Forelimb muscle (tissue), 1 donor: ENCODE measurements at regions not wholly inside any gene's neighbourhood (a gene's known extent, or its start where the extent isn't known, plus 50 kb on each side); places are given as distances from the start of the nearest gene placed in this dataset.
A peak's percentile ranks its signal among the peaks of the same experiment; 100 is the strongest.

Experiments used
- DNase-seq: peaks from one replicate; pipeline ENCODE4 v3.0.0-alpha.2; 2013; ENCODE audit warnings: low read depth

DNA sequence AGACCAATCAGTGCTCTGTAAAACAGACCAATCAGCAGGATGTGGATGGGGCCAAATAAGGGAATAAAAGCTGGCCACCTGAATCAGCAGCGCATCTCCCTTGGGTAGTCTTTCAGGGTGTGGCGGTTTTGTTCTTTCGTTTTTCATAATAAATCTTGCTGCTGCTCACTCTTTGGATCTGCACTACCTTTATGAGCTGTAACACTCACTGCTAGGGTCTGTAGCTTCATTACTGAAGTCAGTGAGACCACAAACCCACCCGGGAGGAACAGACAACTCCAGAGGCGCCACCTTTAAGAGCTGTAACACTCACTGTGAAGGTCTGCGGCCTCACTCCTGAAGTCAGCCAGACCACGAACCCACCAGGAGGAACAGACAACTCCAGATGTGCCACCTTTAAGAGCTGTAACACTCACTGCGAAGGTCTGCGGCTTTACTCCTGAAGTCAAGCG, 175.5 kb upstream of the PDGFD start:
- no peak for DNase-seq

DNA sequence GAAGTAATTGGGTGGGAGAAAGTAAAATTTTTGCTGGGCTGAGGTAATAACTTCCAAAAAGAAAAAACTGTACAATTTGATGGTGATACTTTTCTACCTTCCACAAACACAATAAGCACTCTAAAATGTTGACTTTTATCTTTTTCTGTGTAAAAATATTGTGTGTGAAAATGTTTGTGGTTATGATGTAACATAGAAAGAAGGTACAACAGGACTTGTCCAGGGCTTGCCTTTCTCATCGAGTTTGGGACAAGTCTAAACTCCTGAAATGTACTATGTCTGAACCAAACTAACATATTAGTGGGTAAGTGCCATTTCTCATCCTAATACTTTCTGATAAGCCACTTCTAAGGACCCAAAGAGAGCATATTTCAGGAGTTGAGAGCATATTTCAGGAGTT, 174.2 kb upstream of the PDGFD start:
- DNase-seq = no peak

DNA sequence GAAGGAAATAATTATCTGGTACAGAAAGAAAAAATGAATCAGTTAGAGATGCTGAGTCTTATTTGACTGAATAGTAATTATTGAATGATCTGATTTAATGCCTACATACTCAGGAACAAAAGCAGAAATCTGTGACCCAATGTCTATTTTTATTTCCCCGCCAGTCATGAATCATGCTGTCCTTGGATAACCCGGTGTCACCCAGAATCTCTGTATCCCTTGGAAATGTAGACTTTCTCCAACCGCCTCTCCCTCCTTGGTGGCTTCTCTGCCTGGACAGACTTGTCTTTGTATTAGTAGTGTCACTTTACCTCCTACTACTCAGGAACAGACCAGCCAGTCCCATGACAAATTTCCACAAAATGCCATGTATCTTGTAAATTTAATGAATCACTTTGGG, 173.3 kb upstream of the PDGFD start:
- no peak for DNase-seq

DNA sequence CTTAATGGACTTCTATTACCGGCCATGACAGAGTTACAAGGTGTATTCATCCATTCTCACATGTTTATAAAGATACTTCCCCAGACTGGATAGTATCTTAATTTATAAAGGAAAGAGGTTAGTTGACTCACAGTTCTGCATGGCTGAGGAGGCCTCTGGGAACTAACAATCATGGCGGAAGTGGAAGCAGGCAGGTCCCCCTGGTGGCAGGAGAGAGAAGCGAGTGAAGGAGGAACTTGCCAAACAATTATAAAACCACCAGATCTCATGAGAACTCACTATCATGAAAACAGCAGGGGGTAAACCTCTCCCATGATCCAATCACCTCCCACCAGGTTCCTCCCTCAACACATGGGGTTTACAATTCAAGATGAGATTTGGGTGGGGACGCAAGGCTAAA, 170.0 kb upstream of the PDGFD start:
- no peak for DNase-seq

DNA sequence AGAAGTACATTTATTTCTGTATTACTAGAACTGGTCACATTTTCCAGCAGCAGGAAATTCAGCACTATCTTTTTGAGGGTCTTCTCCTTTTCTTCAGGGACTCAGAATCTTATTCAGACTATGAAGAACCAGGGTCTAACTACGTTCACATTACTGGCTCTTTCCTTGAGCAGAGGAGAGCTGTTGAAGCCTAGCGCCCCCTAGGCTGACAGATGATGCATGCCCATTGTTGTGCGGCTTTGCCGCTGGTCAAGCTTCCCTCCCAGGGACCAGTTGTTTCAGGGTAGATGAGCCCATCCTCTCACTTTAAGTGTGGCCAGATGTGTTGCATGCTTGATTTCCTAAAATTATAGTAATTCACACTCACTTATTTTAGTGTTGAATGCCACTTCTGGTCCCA, 168.2 kb upstream of the PDGFD start:
- no peak for DNase-seq

DNA sequence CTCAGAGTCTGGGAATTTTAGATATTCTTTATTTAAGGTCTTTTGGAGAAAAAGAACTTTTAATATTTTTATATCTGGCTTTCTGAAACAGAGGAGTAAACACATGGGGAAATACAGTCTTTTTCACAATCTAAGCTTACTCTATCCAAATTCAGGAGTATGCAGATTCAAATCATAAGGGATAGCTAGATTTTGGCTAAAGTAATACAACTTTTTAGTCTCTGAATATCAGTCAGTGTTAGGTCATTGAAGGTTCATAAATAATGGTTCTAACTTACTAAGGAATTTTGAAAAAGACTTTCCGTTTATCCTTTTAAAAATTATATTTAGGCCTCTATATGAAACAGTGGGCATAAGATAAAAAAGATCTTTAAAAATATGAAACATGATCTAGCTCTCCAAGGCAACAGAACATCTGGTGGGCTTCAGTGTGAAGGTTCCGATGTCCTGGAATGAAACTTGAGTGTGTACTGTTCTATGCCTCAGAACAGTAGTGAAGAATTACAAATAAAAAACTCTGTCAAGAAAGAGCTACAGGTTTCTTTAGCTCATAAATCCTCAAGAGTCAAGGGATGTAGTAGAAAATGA, 165.2 kb upstream of the PDGFD start:
- no peak for DNase-seq

DNA sequence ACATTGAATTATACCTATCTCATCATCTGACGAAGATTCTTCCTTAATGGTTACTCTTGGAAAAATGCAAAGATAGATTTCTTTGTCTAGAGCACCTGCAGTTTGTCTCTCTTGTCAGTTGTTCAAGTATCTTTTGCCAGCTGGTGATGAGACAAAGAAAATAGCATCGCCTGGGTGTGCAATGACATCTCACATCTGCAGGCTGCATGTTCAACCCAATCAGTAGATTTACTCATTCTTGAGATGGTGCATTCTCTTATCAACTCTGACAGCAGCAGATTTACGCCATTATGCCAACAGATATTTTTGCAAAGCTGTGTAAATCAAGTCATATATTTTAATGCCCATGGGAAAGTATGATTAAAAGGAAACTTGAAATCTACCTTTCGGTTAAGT, 164.6 kb upstream of the PDGFD start:
- no peak for DNase-seq

DNA sequence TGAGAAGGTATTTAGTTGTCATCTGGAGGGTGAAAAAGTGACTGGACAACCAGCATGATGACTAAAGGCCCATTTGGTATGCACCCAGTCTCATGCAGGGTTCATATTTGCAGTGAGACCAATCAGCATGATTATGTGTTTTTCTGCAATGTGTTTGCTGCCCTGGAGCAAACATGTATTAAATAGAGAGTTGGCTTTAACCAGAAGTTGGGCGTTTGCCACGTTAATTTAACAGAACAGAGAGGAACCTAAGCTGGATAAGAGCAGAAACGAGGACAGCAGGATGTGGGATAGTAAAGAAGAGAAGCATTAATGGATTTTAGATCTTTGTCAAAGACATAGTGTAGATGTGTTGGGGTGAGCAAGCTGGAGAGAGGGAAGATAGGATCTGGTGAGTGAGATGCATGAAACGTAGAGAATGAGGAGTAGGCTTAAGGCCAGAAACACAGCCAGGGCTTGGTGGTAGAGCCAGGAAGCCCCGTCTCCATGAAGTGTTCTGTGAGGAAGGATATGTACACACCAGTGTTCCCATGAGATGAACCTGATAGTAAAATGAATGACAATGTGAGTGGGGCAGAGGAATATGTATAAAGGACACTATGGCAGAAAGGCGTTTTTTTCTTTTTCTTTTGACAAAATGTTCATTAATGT, 164.0 kb upstream of the PDGFD start:
- no peak for DNase-seq

DNA sequence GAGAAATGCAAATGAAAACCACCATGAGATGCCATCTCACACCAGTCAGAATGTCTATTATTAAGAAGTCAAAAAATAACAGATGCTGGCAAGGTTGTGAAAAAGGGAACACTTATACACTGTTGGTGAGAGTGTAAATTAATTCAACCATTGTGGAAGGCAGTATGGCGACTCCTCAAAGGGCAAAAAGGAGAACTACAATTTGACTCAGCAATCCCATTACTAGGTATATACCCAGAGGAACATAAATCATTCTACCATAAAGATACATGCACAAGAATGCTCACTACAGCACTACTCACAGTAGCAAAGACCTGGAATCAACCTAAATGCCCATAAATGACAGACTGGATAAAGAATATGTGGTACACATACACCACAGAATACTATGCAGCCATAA, 161.1 kb upstream of the PDGFD start:
- no peak for DNase-seq

DNA sequence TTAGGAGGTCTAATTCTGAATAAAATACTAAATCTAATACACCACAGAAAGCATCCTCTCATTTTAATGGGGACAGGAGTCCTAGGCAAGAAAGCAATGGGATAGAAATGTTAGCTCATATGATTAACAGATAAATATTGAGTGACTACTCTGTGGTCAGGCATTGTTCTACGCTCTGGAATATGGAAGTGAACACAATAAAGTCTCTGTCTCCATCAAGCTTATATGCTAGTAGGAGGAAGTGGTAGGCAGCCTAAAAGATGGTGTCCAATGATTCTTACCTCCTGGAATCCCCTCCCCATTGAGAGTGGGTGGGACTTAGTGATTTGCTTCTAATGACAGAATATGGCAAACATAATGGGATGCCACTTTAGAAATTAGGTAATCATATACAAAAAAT, 160.3 kb upstream of the PDGFD start:
- no peak for DNase-seq

DNA sequence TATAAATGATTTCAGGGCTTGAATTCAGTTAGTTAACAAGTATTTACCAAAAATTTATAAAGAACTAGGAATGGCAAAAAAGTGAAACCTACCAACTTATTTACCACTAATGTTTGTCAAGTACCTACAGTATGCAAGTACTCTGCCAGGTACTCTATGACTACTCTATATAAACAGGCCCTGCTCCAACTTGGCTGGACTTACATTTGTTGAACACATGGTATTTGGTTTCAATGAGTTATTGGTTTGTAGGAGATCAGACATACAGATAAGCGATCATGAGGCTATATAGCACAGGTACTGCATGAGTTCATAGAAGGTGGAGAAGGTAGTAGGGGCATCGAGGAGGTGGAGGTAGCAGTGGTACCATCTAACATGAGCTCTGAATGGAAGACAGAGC, 159.9 kb upstream of the PDGFD start:
- DNase-seq = no peak

DNA sequence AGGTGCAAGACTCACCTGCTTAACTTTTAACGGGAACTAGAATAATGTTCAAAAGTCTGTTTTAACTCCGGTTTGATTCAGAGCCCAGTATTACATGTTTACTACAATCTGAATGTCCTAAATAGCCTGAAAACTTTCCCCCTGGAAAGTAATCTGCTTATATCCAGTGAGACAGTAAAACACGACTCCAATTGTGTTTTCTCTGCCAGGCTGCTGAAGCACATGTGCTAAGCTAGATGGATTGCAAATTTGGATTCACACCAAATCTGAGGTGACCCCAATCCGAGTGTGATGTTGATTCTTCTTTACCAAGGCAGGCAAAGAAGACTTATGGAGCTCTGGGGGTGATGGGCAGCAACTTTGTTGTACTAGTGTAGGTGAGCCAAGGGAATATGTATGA, 158.7 kb upstream of the PDGFD start:
- DNase-seq = no peak

DNA sequence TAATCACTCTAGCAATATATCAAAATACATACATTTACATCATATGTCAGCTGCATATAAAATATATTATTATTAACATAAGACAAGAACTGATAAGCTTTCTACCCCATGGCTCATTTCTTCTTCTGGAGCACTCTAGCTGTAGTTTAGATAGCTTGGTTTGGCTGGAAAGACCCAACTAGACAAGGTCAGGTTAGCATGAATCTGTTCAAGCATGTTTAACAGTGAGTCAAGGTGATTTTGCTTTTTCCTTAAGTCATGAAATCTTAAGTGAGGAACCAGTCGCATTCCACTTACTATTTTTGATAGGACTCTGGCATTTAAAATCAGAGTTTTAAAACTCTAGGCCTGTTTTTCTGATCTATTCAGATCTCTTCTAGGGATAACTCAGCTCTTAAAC, 157.0 kb upstream of the PDGFD start:
- DNase-seq = no peak

DNA sequence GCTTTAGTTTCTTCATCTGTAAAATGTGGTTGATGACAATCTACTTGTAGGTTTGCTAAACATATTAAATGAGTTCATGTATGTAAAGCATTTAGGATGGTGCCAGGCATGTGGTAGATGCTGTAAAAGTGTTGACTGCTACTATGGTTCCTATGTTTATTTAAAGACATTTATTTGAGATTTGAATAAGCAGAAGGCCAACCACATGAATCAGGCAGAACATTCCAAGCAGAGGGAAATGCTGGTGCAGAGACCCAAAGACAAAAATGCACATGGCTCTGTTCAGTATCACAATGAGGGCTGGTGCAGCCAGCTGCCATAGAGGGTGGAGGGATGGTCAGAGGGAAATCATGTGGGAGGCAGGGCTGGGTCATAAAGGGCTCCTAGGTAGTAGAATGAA, 156.2 kb upstream of the PDGFD start:
- no peak for DNase-seq

DNA sequence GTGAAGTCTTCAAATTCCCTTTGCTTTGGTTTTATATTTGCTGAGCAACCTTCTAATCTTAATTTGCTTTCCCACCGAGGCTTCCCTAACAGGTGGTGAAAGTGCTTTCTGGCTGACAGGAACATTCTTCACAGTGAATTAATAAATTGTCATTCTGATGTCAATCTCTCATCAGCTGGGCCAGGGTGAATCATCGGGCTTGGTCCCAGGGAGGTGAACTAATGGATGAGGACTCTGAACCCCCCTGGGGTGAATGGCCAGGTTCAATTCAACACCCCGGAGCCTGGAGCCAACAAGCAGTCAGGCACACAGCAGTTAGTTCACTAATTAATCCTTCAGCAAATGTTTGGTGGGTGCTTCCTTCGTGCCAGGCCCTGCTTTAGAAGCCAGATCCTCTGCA, 155.4 kb upstream of the PDGFD start:
- DNase-seq = no peak

DNA sequence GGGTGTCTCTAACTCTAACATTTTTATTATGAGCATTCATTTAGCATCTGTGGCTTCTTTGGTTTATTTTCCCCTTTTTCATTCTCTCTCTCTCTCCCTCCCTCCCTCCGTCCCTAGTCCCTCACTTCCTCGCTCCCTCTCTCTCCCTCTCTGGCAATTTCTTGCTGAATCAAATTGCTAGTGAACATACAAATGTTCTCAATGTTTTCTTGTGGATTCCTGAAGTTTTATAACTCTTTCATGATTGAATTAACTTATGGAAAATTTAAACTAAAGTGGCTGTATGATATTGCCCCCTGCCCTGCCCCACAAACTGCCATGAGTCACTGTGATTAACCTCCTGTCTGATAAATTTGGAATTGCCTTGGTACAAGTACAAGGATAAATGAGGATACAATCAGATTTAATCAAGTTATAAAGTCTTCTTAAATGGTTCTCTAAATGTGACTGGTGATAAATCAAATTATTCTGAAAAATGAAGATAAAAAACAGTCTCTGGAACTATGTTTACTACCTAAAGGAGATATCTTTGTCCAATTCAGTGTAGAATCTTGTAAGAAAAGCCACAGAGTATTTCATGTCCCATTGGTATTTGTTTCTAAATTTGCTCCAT, 143.0 kb upstream of the PDGFD start:
- DNase-seq = no peak

DNA sequence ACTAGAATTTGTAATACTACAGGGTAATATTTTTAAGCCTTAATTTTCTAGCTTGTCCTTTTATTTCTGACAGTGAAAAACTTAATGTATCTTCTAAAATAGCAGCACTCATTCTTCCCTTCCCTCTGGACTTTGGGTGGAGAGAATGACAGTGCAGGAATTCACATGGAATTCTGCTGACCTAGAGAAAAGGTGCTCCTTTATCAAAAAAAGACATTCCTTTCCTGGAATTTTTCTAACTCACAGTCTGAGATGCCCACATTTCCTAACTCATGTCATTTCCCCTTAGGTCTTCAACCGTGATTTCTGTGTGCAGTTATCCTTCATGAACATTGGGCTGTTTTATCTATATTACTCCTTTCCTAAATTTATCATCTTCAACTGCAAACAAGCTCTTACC, 137.8 kb upstream of the PDGFD start:
- DNase-seq = no peak

DNA sequence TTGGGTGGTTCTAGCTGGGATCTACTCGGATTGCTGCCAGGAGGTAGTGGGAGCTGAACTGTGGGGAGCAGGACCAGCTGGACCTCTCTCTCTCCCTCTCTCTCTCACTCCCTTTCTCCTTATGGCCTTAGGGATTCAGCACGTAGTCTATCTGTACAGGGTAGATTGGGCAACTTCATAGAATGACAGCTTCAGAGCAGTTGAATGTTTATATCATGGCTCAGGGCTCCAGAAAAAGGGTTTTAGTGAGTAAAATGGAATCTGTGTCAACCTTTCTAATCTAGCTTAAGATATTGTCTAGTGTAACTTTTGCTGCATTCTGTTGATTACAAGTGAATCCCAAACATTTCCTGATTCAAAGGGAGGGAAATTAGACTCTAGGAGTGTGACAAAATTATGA, 127.7 kb upstream of the PDGFD start:
- DNase-seq = no peak

DNA sequence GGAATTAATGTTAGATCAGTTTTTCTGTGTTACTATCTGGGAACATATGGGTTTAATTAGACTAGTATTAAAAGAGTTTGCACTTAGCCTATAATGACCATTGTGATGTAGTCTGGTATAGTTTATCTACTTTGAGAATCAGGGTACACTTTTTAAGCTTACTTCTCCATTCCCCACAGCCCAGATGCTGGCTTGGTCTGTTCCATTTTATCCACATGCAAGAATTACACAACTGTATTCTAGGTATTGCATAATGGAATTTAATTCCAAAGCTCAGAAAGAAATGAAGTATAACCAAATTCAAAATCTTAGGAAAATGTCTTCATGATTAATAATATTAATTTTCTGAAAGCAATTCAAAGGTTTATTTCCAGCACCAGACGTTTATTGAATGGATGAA, 122.2 kb upstream of the PDGFD start:
- DNase-seq = no peak

DNA sequence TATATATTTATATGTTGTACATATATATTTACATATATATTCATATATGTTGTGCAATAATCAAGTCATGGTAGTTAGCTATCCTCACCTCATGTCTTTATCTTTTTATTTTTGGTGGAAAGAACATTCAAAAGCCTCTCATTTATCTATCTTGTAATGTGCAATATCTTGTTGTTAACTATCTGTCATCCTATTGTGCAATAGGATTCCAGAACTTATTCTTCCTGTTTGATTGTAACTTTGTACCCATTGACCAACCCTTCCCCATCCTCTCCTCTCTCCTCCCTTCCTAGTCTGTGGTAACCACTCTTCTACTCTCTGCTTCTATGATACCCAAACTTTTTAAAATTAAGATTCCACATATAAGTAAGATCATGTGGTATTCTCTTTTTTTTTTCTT, 115.6 kb upstream of the PDGFD start:
- no peak for DNase-seq

DNA sequence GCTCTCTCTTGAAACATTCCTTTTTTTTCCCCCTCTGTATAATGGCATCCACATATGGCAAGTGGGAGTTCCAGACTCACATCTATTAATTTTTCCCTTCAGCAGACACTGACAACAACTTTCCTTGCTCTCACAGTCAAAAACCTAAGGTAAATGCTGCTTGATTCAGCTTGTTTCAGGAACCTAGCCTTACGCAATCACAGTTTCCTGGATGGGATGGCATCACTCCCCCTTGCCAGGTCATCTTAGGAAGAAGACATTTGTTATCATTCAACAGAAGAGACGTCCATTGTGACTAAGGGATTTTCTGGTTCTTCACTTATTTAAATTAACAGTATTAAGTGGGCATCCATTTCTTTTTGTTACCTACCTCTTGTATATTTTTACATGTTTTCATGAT, 112.0 kb upstream of the PDGFD start:
- DNase-seq = no peak

DNA sequence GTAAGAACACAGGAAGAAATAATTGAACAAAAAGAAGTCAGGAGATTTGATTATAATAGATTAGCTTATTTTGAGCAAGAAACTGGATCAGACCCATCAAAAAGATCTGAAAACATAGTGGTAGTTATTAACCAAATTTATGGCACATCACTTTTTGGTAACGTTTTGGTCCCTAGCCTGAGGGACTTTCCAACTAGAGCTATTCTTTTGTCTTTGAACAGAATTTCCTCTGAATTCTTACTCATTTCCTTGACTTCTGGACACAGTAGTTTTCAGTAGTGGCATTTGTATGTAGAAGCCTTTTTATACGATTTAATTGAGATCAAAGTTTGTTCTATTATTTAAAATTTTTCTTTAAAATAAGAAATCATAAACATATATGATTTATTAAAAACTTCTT, 96.5 kb upstream of the PDGFD start:
- DNase-seq = no peak

DNA sequence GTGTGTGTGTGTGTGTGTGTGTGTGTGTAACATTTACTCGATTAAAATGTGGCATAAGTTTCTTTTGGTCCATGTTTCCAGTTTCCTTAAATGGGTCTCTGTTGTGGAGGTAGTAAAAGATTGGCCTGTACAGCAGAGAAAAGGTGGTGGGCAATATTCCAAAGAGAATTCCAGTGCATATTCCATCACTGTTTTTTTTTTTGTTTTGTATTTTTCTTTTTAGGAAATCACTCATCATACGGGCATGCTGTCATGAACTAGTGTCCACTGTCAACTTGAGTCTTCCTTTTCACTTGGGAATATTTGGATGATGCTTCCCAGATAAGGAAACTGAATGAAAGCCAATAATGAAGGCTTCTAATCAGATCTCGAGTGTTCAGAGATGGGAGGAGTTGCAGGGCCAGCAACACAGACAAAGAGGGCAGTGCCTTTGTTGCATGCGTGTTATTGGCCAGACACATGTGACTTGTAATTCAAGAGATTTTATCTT, 95.2 kb upstream of the PDGFD start:
- DNase-seq = no peak

DNA sequence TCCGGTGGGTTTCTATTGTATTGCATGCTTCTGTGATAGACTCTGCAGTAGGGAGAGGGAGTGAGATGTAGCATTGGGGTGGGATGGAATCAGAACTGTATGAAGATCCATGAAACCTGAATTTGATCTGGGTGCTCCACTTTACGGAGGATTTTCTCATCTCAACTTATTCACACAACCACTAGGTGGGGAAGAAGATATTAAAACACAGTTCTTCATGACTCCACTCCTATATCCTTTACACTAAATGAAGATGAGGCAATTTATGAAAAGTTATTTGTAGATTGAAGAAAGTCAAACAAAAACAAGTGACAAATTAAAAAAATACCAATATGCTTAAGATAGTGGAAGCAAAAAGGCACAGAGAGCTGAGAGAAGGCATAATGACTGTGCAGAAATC, 92.6 kb upstream of the PDGFD start:
- peak; percentile 4 for DNase-seq
